HG02798 (cell line): ENCODE measurements at regions not wholly inside any gene's neighbourhood (a gene's known extent, or its start where the extent isn't known, plus 50 kb on each side); places are given as distances from the start of the nearest gene placed in this dataset.
A peak's percentile ranks its signal among the peaks of the same experiment; 100 is the strongest.

Experiments
- ATAC-seq: cut with Tn5 transposase; IDR thresholded peaks from one replicate; pipeline ENCODE4 v1.9.1; 2021; ENCODE audit warnings: mild to moderate bottlenecking; ENCODE audit not compliant: unreplicated experiment, poor library complexity

- no peak for ATAC-seq
Measured at GRCh38 chr1:219805191-219805590, 123.2 kb downstream of the SLC30A10 start.

- no peak for ATAC-seq
Measured at GRCh38 chr1:219801156-219801820, 127.1 kb downstream of the SLC30A10 start.

- ATAC-seq = no peak
Measured at GRCh38 chr1:219798283-219799030, 129.9 kb downstream of the SLC30A10 start.

DNA sequence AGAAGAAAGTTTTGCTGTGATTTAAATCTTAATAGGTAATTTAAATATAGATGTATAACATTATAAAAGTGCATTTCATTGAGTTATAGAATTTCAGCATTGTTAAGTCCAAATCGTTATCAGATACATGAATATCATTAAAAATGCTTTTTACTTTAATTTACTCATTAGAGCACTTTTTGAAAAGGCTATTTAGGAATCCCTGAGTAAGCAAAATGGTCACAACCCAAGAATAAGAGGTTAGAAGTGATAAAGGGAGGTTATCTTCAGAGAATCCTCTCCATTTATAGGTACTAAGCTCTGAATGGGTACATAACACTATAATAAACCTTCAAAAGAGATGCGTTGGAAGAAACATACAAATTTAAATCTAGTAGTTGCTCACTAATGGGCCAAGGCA, 130.7 kb downstream of the SLC30A10 start:
- no peak for ATAC-seq

DNA sequence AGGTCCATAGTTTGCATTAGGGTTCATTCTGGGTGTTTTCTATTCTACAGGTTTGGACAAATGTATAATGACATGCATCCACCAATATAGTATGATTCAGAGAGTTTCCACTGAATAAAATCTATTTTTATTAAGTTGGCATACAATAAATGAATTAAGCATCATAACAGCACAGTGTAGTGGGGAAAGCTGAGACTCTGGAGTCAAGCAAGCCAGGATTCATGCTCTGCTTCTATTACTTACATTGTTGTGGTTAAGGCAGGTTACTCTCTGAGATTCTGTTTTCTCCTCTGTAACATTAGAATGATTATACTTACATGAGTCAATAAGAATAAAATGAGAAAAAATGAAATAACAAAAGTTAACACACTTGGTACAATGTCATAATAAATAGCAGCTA, 131.3 kb downstream of the SLC30A10 start:
- ATAC-seq = no peak

DNA sequence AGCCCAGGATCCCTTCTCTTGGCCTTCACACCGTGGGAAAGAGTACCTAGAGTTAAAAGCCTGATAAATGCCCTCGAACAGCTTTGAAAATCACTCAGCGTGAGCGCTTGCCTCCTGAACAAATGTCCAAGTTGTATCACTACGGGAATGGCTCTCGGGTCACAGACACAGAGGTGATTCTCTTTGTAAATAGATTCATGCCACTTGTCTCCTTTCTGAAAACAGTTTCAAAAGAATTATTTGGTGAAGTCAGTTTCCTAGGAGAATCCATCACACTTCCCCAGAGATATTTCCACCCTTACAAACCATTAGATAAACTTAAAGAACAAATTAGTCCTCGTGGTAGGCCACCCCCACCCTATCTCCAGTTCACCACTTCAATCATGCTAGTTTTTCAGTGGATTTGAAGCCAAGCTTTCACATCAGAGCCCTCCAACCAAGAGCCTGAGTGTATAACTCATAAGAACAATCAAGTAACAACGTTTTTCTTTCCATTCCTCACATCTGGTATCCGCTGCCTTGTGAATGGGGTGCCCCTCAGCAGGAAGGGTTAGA, 132.9 kb downstream of the SLC30A10 start:
- no peak for ATAC-seq

DNA sequence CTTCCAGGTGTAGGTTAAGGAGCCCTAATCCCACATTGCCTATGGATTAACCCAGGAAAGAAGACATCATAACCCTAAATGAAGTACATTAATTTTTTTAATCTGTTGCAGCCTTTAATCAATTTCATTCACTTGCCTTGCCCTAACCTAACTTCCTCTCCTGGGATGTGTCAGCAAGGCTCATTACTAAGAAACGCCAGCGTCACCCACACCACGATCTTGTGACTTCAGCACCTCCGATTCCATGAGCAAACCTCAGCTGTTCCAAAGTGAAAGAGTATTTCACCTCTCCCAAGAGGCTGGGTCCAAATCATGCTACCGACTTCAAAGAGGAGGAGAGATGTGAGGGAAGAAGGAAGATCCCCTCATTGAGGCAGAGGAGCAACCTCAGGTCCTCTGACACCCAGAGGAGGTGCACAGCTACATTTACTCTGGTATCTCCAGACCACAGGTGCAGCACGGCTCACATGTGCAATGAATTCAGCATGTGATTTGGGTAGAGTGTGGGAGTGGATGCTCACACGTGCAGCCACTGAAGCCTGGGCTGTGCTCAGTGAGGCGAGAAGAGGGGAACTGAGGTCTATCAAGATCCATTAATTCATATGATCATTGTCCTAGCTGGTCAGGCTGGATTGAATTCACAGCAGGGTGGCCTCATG, 134.1 kb downstream of the SLC30A10 start:
- ATAC-seq = peak; percentile 54

DNA sequence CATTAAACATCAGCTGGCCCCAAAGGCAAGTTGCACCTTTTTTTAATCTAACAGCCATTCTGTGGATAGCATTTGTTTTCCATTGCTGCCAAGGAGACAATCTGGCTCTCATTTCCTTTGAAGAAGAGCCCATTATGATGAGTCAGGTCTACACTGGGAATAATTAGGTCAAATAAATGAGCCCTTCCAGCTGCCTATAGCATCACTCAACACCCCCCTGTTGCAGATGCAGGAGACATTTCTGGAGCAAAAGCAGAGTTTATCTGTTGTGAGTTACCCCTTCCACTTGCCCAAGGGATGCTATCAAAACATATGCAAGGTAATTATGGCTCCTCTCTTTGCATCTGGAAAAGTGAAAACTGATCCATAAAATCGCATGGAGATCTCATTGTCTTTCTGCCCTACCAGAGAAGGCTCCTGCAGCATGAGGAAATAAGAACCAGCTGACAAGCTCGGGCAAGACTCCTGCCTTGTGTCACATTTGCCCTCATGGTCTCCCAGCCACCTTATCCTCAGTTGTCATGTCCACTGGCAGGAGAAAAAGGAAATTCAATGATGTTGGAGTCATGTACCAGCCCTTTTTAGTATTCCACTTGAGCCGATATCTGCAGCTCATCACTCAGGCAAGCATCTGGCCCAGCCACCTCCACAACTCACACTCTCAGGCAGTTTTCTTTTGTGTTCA, 135.9 kb downstream of the SLC30A10 start:
- ATAC-seq = no peak

GRCh38 chr1:219791766-219792165, 136.6 kb downstream of the SLC30A10 start:
- no peak for ATAC-seq

GRCh38 chr1:219790834-219791615, 137.3 kb downstream of the SLC30A10 start:
- no peak for ATAC-seq

DNA sequence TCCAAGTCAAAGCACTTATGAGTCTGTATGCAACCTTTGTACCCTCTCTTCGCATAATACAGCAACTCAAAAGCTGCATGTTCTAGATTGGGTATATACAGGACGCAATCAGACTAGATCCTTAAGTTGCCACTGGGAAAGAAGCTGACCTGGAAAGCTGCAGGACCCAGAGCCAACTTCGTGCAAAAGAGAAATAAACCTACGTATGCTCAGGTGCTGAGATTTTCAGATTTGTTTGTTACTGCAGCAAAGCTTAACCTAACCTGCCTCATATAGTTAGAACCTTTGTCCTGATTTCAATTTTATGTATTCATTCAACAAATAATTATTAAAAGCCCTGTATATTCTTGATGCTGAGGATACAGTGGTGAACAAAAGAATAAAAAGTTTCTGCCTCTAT, 139.7 kb downstream of the SLC30A10 start:
- no peak for ATAC-seq

- no peak for ATAC-seq
Measured at GRCh38 chr1:219788091-219788490, 140.3 kb downstream of the SLC30A10 start.

GRCh38 chr1:219784660-219785381, 143.5 kb downstream of the SLC30A10 start:
- no peak for ATAC-seq

GRCh38 chr1:219783605-219784235, 144.6 kb downstream of the SLC30A10 start:
- no peak for ATAC-seq

- no peak for ATAC-seq
Measured at GRCh38 chr1:219782929-219783328, 145.4 kb downstream of the SLC30A10 start.

DNA sequence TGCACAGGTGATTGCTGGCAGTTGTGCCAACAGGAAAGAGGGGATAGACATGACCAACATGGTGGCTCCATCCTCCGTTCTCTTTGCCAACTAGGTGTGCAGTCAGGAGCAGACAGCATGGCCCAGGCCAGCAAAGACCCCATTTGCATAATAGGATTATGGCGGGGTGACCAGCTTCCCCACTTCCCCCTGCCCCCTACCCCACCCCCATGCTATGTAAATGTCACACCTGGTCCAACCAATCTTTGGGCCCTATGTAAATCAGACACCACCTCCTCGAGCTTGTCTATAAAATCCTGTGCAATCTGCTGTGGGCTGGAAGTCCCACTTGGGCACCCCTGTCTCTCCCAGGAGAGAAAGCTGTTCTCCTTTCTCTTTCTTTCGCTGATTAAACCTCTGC, 146.0 kb downstream of the SLC30A10 start:
- ATAC-seq = no peak

DNA sequence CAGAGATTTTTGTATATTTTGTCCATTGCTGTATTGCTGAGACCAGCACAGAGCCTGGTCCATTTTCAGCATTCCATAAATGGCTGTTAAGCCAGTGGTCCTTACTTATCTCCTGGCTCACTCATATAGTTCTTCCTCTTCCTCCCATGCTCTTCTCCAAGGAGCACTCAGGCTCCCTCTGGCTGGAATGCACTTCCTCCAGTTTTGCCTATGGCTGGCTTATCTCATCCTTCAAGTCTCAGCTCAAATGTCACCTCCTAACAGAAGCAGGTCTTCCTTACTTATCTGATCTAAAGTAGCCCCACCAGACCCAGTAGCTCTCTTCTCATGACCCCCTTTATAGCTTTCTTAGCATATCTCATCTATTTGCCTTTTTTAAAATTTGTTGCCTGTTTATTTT, 146.9 kb downstream of the SLC30A10 start:
- ATAC-seq = no peak

GRCh38 chr1:219778793-219779369, 149.5 kb downstream of the SLC30A10 start:
- no peak for ATAC-seq
